Hypothalamus (tissue), 51 donors: ENCODE measurements at regions not wholly inside any gene's neighbourhood (a gene's known extent, or its start where the extent isn't known, plus 50 kb on each side); places are given as distances from the start of the nearest gene placed in this dataset.
"Not testable (repeated sequence)": the region's sequence is repeated elsewhere in the genome, so short reads cannot be mapped to it uniquely, and the experiment has no call there.

Source experiments
- DNase-seq, 51 donors: peaks; one replicate each; lab custom pipeline; 2025; lab: John Stamatoyannopoulos, UW

GRCh38 chr4:101421386-101421785 lies 74.1 kb upstream of the PPP3CA start:
- DNase-seq, result no peak

- DNase-seq, result no peak
Measured at GRCh38 chr4:101420661-101421060, 73.3 kb upstream of the PPP3CA start.

GRCh38 chr4:101419336-101420135 lies 72.2 kb upstream of the PPP3CA start:
- no peak for DNase-seq

- DNase-seq, result no peak
Measured at GRCh38 chr4:101418466-101418865, 71.1 kb upstream of the PPP3CA start.

GRCh38 chr4:101418055-101418454 lies 70.7 kb upstream of the PPP3CA start:
- DNase-seq, result no peak

- no peak for DNase-seq
Measured at GRCh38 chr4:101417046-101417445, 69.7 kb upstream of the PPP3CA start.

- DNase-seq, result no peak
Measured at GRCh38 chr4:101415962-101416361, 68.6 kb upstream of the PPP3CA start.

GRCh38 chr4:101414496-101414895 lies 67.2 kb upstream of the PPP3CA start:
- DNase-seq, result no peak

- DNase-seq, result no peak
Measured at GRCh38 chr4:101411926-101412325, 64.6 kb upstream of the PPP3CA start.

- not testable (repeated sequence) for DNase-seq
Measured at GRCh38 chr4:101411281-101411910, 64.1 kb upstream of the PPP3CA start.

GRCh38 chr4:101400096-101400495 lies 52.8 kb upstream of the PPP3CA start:
- DNase-seq, result no peak

- no peak for DNase-seq
Measured at GRCh38 chr4:101398807-101399206, 51.5 kb upstream of the PPP3CA start.
